HepG2 (cell line): ENCODE measurements at regions not wholly inside any gene's neighbourhood (a gene's known extent, or its start where the extent isn't known, plus 50 kb on each side); places are given as distances from the start of the nearest gene placed in this dataset.

Experiments used
- ATAC-seq: fragments of 200-7000 bp; cut with Tn5 transposase; 3 replicates; pipeline ENCODE4 v1.9.1; 2020; ENCODE audit warnings: mild to moderate bottlenecking, moderate library complexity
- BruUV-seq: library from RNA; stranded (reverse); fragments of 400-500 nt; replicated peaks from 2 replicates; lab custom pipeline; 2021; lab: Mats Ljungman, UMichigan
- CTCF ChIA-PET: fragments of 300-600 bp; formaldehyde crosslinking; extraction: SDS; loops from one replicate; lab custom pipeline; 2021; ENCODE audit warnings: low total read pairs, inconsistent platforms, low intra/inter-chr PET ratio; lab: Yijun Ruan, JAX
- POLR2A ChIA-PET: fragments of 350-600 bp; sonication (Branson Sonifier 250); formaldehyde crosslinking; loops from one replicate; lab custom pipeline; 2020; ENCODE audit warnings: antibody characterized with exemption, inconsistent platforms; lab: Yijun Ruan, JAX
- DNase-seq: peaks from one replicate; pipeline ENCODE4 v3.0.0-alpha.2; 2015; ENCODE audit warnings: low spot score
- FAIRE-seq: peaks from 3 replicates; lab custom pipeline; 2011; peaks lifted over from hg19 to GRCh38; lab: Jason Lieb, UNC
- H2AFZ ChIP-seq: one replicate; pipeline ENCODE4 v1.6.1; 2011; ENCODE audit warnings: low read length, inconsistent platforms
- H3K27ac ChIP-seq: fragments of 300-600 bp; 3 replicates; pipeline ENCODE4 v1.8.0; 2011; ENCODE audit warnings: mixed run types, mild to moderate bottlenecking, mixed read lengths, low read length, inconsistent platforms; ENCODE audit not compliant: insufficient read depth; ENCODE audit errors: extremely low read length
- H3K27me3 ChIP-seq, 2 experiments: fragments of 200-600 bp in 1 of 2; 2 replicates in 1 of 2; 3 replicates in 1 of 2; pipeline versions ENCODE4 v1.6.0 to v1.8.0; 2011; ENCODE audit warnings: low read length in 2 of 2, mild to moderate bottlenecking in 2 of 2, moderate library complexity in 2 of 2, inconsistent platforms in 1 of 2; ENCODE audit not compliant: insufficient read depth in 2 of 2, control insufficient read depth in 1 of 2
- H3K36me3 ChIP-seq, 2 experiments: fragments of 200-600 bp in 1 of 2; replicated peaks in 1 of 2; 2 replicates in 1 of 2; 3 replicates in 1 of 2; pipeline versions ENCODE4 v1.5.1 to v1.8.0; 2011; ENCODE audit warnings: low read length in 2 of 2, inconsistent platforms in 1 of 2; ENCODE audit not compliant: insufficient read depth in 2 of 2, control insufficient read depth in 1 of 2
- H3K4me1 ChIP-seq: 2 replicates; pipeline ENCODE4 v1.5.1; 2012; ENCODE audit warnings: low read length, inconsistent platforms; ENCODE audit not compliant: insufficient read depth
- H3K4me2 ChIP-seq: 2 replicates; pipeline ENCODE4 v1.6.0; 2011; ENCODE audit warnings: low read depth, low read length, inconsistent platforms
- H3K4me3 ChIP-seq, 3 experiments: fragments of 200-600 bp in 1 of 3; sonication (generic), shearing (Covaris generic) in 1 of 3; replicated peaks in 1 of 3; 2 replicates each; pipeline ENCODE4 v1.5.1; 2011 to 2016; ENCODE audit warnings: low read length in 3 of 3, inconsistent platforms in 2 of 3, low read depth in 2 of 3, mild to moderate bottlenecking in 2 of 3, control low read depth in 1 of 3, mixed read lengths in 1 of 3; ENCODE audit not compliant: insufficient read depth in 1 of 3
- H3K79me2 ChIP-seq: one replicate; pipeline ENCODE4 v1.6.1; 2011; ENCODE audit warnings: low read length, inconsistent platforms; ENCODE audit not compliant: insufficient read depth
- H3K9ac ChIP-seq: 2 replicates; pipeline ENCODE4 v1.6.0; 2011; ENCODE audit warnings: mild to moderate bottlenecking, low read depth, low read length, inconsistent platforms; ENCODE audit not compliant: insufficient read depth
- H3K9me3 ChIP-seq: 2 replicates; pipeline ENCODE4 v1.5.1; 2012; ENCODE audit warnings: mild to moderate bottlenecking, low read length
- H4K20me1 ChIP-seq: 2 replicates; pipeline ENCODE4 v1.6.0; 2011; ENCODE audit warnings: inconsistent platforms, mild to moderate bottlenecking, low read length, moderate library complexity; ENCODE audit not compliant: insufficient read depth
- HCFC1 ChIP-seq: fragments of 150-350 bp; IDR thresholded peaks from 2 replicates; pipeline ENCODE4 v1.6.1; 2014; ENCODE audit warnings: low read depth, low read length
- HES4 ChIP-seq: sonication (generic); formaldehyde crosslinking; IDR thresholded peaks from 2 replicates; pipeline ENCODE4 v1.9.0; 2021; ENCODE audit warnings: mild to moderate bottlenecking, missing genetic modification reagents, borderline replicate concordance
- HNF1B ChIP-seq: sonication (generic); formaldehyde crosslinking; IDR thresholded peaks from 2 replicates; pipeline ENCODE4 v1.5.1; 2020; ENCODE audit warnings: mild to moderate bottlenecking, moderate library complexity, missing genetic modification reagents
- HOXA3 ChIP-seq: sonication (generic); formaldehyde crosslinking; IDR thresholded peaks from 2 replicates; pipeline ENCODE4 v1.5.0; 2020; ENCODE audit warnings: missing genetic modification reagents
- KAT7 ChIP-seq: IDR thresholded peaks from 2 replicates; pipeline ENCODE4 v1.6.1; 2018; ENCODE audit warnings: borderline replicate concordance, missing compliant biosample characterization
- NFRKB ChIP-seq: fragments of 450-650 bp; IDR thresholded peaks from 2 replicates; pipeline ENCODE4 v1.6.1; 2017
- SIX1 ChIP-seq: sonication (generic); formaldehyde crosslinking; IDR thresholded peaks from 2 replicates; pipeline ENCODE4 v1.4.0; 2020; ENCODE audit warnings: missing genetic modification reagents, borderline replicate concordance
- SRSF4 ChIP-seq: fragments of 200-400 bp; formaldehyde crosslinking; IDR thresholded peaks from one replicate; pipeline ENCODE4 v1.6.1; 2018; ENCODE audit warnings: mild to moderate bottlenecking, low read depth, low read length, moderate library complexity; ENCODE audit not compliant: poor library complexity, severe bottlenecking
- ZMAT5 ChIP-seq: sonication (generic); formaldehyde crosslinking; IDR thresholded peaks from 2 replicates; pipeline ENCODE4 v1.5.0; 2020; ENCODE audit warnings: mild to moderate bottlenecking, low read depth, missing genetic modification reagents, borderline replicate concordance
- ZNF335 ChIP-seq: sonication (generic); formaldehyde crosslinking; IDR thresholded peaks from 2 replicates; pipeline ENCODE4 v1.4.0; 2020; ENCODE audit warnings: missing genetic modification reagents
- ZNF441 ChIP-seq: sonication (generic); formaldehyde crosslinking; IDR thresholded peaks from 2 replicates; pipeline ENCODE4 v1.7.0; 2021; ENCODE audit warnings: missing genetic modification reagents, borderline replicate concordance
- ZNF468 ChIP-seq: sonication (generic); formaldehyde crosslinking; IDR thresholded peaks from 2 replicates; pipeline ENCODE4 v1.8.0; 2022; ENCODE audit warnings: mild to moderate bottlenecking, moderate library complexity, missing genetic modification reagents
- ZNF619 ChIP-seq: sonication (generic); formaldehyde crosslinking; IDR thresholded peaks from 2 replicates; pipeline ENCODE4 v1.4.0; 2020; ENCODE audit warnings: mild to moderate bottlenecking, missing genetic modification reagents
- ZNF652 ChIP-seq: IDR thresholded peaks from 2 replicates; pipeline ENCODE4 v1.6.1; 2016; ENCODE audit warnings: low read depth, borderline replicate concordance
- WGBS: methylation state at CpG from one replicate; pipeline ENCODE4 v1.1.6; 2017; ENCODE audit warnings: low lambda C conversion rate; 5-methylcytosine and 5-hydroxymethylcytosine counted together
- in situ Hi-C: cut with HindIII; loops from 2 replicates; pipeline ENCODE4 v1.10.0; 2017; ENCODE audit warnings: low pct_unique_long_range_greater_than_20kb; ENCODE audit not compliant: extremely low pct_ligation_motif_present
- intact Hi-C: fragments of 100-400 bp; cut with micrococcal nuclease; formaldehyde crosslinking; loops from one replicate; pipeline ENCODE4 v1.10.0; 2022; ENCODE audit not compliant: unreplicated experiment
- TF ChIP-seq, protein P1 (sequence below): sonication (generic); formaldehyde crosslinking; IDR thresholded peaks from 2 replicates; pipeline ENCODE4 v1.5.0; 2020; ENCODE audit warnings: missing genetic modification reagents
- TF ChIP-seq, protein P2 (sequence below): sonication (generic); formaldehyde crosslinking; IDR thresholded peaks from 2 replicates; pipeline ENCODE4 v1.9.0; 2021; ENCODE audit warnings: missing genetic modification reagents, borderline replicate concordance

GRCh38 chr7:50865450-50865849 is 82.8 kb upstream of the GRB10 start:
- BruUV-seq: no TSS peak
- FAIRE-seq: no peak
- intact Hi-C loops: no loop called here

More at GRCh38 chr7:50865450-50865849, 82.8 kb upstream of the GRB10 start:
- WGBS: 35% methylated on average over 5 of the region's 5 CpGs
- CTCF ChIA-PET: no interaction called here
- DNase-seq (no peak), ATAC-seq (no peak)
- Histone ChIP-seq H3K27ac (no peak overlapping the region), H2AFZ (no peak overlapping the region), H3K4me1 (no peaks in the 10 kb centered on the region), H3K4me3 (no peak overlapping the region), H3K4me2 (no peak overlapping the region), H3K36me3 (no peaks in the 10 kb centered on the region), H4K20me1 (no peaks in the 10 kb centered on the region), H3K79me2 (no peaks in the 10 kb centered on the region), H3K9ac (no peak overlapping the region), H3K27me3 (peaks cover 6 to 25% of the 10 kb centered on the region in 2 experiments; a peak in 4 of 5 replicates), H3K9me3 (no peaks in the 10 kb centered on the region)
- in situ Hi-C loops: no loop called here
- POLR2A ChIA-PET: no interaction called here
- TF ChIP-seq HCFC1 (no peak), ZNF441 (CRISPR knock-in tag) (no peak), ZMAT5 (CRISPR knock-in tag) (no peak), ZNF468 (CRISPR knock-in tag) (no peak), ZNF652 (no peak), ZNF335 (no peak), SRSF4 (no peak), NFRKB (no peak), HOXA3 (CRISPR knock-in tag) (no peak), ZNF619 (no peak), HNF1B (CRISPR knock-in tag) (no peak), KAT7 (CRISPR knock-in tag) (no peak), SIX1 (CRISPR knock-in tag) (no peak), HES4 (CRISPR knock-in tag) (no peak)
- TF ChIP-seq, protein P1, sequence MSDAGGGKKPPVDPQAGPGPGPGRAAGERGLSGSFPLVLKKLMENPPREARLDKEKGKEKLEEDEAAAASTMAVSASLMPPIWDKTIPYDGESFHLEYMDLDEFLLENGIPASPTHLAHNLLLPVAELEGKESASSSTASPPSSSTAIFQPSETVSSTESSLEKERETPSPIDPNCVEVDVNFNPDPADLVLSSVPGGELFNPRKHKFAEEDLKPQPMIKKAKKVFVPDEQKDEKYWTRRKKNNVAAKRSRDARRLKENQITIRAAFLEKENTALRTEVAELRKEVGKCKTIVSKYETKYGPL: no peak
- TF ChIP-seq, protein P2, sequence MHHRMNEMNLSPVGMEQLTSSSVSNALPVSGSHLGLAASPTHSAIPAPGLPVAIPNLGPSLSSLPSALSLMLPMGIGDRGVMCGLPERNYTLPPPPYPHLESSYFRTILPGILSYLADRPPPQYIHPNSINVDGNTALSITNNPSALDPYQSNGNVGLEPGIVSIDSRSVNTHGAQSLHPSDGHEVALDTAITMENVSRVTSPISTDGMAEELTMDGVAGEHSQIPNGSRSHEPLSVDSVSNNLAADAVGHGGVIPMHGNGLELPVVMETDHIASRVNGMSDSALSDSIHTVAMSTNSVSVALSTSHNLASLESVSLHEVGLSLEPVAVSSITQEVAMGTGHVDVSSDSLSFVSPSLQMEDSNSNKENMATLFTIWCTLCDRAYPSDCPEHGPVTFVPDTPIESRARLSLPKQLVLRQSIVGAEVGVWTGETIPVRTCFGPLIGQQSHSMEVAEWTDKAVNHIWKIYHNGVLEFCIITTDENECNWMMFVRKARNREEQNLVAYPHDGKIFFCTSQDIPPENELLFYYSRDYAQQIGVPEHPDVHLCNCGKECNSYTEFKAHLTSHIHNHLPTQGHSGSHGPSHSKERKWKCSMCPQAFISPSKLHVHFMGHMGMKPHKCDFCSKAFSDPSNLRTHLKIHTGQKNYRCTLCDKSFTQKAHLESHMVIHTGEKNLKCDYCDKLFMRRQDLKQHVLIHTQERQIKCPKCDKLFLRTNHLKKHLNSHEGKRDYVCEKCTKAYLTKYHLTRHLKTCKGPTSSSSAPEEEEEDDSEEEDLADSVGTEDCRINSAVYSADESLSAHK (CRISPR knock-in tag): no peak
